HG02588 (cell line): ENCODE measurements at regions not wholly inside any gene's neighbourhood (a gene's known extent, or its start where the extent isn't known, plus 50 kb on each side); places are given as distances from the start of the nearest gene placed in this dataset.
"Not testable (repeated sequence)": the region's sequence is repeated elsewhere in the genome, so short reads cannot be mapped to it uniquely, and the experiment has no call there.

Experiments
- ATAC-seq: cut with Tn5 transposase; IDR thresholded peaks from one replicate; pipeline ENCODE4 v1.9.1; 2021; ENCODE audit warnings: mild to moderate bottlenecking, moderate library complexity; ENCODE audit not compliant: unreplicated experiment

GRCh38 chr7:156022483-156023459, 210.5 kb upstream of the SHH start:
- no peak for ATAC-seq

DNA sequence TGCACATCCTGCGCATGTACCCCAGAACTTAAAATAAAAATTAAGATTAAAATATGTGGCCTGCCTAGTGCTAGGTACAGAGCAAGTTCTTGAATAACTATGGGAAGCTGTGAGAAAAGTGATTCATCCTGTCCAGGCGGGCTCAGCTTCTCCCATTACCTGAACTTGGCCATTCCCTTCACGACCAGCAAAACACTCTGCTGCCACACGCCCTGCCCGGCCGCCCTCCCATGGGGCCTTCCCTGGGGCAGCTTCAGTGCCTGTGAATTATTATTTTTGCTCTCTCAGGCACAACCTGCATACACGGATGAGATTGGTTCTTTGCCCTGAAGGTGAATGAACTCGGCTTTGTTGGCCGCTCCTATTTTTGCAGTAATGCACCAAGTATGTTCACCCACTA, 209.2 kb upstream of the SHH start:
- ATAC-seq, result no peak

- no peak for ATAC-seq
Observed at GRCh38 chr7:156020566-156020965, 208.3 kb upstream of the SHH start.

DNA sequence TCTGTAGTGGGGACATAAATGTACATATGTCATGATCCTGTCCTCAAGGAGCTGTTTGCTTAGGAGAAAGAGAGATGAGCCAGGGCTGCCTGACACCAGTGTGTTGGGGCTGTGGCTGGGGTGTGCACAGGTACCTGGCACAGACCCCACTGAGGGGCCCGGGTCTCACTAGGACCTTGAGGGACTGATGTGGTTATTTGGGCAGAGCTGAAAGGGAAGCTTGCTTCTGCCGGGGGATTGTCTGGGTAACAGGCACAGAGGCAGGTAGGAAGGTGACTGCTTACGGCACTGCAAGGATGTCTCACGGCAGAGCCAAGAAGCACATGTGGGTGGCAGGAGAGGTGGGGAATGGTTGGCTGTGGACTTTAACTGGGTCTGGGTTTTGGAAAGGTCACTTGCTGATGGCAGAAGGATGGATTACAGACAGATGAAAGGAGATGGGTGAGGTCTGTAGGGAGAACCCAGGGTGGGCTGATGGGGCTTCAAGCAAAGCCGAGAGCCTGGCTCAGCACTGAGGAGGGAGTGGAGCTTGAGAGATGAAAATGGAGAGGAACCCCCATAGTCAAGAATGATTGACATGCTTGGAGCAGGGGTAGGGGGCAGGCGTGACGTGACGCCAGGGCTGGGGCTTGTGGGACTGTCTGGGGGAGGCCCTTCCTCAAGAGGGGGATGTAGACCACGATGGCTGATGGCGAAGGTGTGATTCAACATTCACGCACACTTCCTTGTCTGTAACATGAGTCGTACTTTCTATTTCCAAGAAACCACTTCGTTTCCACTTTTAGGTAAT, 207.7 kb upstream of the SHH start:
- ATAC-seq, result no peak

- ATAC-seq, result no peak
Observed at GRCh38 chr7:156019308-156019707, 207.0 kb upstream of the SHH start.

GRCh38 chr7:156017916-156018700, 205.8 kb upstream of the SHH start:
- no peak for ATAC-seq

GRCh38 chr7:156017431-156017830, 205.2 kb upstream of the SHH start:
- no peak for ATAC-seq

DNA sequence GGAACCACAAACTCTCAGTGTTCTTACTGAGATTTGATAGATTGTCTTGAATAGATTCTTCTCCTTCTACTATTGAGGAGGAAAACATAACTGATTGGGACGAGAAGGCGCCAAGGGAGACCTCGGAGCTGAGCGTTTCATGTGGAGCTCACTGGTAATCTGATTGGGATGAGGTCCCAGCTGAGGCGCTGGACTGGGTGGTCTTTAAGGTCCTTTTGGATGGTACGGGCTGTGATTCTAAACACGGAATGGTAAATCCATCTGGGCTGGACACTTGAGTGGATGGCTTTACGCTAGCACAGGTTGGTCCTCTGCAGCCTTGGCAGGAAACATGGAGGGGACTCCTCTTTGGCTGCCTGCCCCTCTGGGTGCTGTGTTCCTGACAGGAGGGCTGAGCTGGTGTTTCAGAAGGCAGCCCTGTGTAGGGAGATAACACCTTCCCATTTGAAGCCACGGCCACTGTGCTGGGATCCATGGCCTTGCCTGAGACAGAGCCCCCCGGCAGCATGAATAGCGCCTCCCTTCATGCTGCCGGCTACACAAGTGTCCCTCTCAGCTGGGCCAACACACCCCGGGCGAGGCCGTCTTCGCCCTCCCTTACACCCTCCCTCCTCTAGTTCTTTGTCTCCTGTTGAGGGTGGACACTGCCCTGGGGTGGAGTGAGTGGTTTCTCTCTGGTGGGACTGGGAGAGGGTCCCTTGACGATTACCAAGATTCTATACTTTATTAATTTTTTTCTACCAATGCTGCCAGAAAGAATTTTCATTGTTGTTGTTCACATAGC, 203.2 kb upstream of the SHH start:
- ATAC-seq, result no peak

DNA sequence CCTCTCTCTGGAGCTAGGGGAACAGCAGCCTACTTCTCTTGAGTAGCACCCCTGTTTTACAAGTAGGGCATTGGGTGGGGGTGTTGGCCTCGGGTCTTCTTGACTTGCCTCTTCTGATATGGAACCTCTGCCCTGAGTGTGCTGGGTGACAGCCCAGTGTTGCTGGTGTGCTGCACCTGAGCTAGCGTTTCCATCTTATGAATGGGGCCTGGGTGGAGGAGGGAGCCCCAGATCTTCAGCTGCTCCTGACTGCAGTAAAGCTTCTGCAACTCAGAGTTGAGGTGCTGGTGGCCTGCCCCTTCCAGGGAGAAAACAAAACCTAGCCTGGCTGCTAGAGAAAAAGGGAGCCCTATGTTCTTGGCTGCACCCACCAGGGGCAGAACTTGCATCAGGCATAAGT, 202.5 kb upstream of the SHH start:
- ATAC-seq, result no peak

DNA sequence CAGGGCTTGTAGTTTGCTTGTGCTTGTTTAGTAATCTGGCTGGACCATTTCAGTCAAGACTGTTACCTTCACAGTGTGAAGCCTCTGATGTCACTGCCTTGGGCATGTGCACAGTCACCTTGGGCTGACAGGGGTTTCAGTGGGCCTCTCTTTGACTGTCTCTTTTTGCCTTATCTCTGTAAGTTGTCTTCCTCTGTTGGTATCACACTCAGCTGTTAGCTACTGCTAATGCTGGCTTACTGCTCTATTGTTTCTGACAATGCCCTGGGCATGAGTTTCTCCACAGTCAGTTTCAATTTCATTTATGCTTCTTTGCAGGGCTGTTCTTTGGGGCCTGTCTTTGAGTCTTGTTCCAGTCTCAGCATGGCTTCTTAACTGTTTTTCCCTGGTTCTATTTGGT, 201.9 kb upstream of the SHH start:
- ATAC-seq, result no peak

GRCh38 chr7:156012412-156012811, 200.1 kb upstream of the SHH start:
- no peak for ATAC-seq

GRCh38 chr7:156009569-156009968, 197.3 kb upstream of the SHH start:
- no peak for ATAC-seq

DNA sequence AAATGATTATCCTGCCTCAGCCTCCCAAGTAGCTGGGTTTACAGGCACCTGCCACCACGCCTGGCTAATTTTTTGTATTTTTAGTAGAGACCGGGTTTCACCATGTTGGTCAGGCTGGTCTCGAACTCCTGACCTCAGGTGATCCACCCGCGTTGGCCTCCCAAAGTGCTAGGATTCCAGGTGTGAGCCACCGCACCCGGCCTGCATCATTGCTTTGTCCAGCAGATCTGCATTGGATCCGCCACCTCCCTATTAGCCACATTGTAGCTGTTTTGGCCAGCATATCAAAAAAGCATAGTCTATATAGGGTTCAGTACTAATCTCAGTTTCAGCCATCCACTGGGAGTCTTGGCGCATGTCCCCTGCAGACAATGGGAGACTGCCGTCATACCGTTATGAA, 194.6 kb upstream of the SHH start:
- ATAC-seq, result not testable (repeated sequence)

DNA sequence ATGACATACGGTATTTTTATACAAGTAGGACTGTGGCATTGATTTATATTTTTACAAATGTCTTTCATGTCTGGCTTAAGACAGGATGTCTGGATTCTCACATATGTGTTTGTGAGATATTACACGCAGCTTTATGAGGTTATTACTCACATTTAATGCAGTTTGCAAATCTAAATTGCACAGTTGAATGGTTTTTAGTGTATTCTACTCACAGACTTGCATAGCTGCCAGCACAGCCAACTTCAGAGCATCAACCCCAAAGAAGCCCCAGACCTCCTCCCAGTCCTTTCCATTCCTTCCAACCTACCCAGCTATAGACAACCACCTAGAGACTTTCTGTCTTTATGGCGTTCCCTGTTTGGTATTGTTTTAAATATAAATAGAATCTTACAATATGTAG, 193.8 kb upstream of the SHH start:
- no peak for ATAC-seq

GRCh38 chr7:156005202-156005691, 193.0 kb upstream of the SHH start:
- no peak for ATAC-seq

GRCh38 chr7:156004265-156005201, 192.3 kb upstream of the SHH start:
- no peak for ATAC-seq

DNA sequence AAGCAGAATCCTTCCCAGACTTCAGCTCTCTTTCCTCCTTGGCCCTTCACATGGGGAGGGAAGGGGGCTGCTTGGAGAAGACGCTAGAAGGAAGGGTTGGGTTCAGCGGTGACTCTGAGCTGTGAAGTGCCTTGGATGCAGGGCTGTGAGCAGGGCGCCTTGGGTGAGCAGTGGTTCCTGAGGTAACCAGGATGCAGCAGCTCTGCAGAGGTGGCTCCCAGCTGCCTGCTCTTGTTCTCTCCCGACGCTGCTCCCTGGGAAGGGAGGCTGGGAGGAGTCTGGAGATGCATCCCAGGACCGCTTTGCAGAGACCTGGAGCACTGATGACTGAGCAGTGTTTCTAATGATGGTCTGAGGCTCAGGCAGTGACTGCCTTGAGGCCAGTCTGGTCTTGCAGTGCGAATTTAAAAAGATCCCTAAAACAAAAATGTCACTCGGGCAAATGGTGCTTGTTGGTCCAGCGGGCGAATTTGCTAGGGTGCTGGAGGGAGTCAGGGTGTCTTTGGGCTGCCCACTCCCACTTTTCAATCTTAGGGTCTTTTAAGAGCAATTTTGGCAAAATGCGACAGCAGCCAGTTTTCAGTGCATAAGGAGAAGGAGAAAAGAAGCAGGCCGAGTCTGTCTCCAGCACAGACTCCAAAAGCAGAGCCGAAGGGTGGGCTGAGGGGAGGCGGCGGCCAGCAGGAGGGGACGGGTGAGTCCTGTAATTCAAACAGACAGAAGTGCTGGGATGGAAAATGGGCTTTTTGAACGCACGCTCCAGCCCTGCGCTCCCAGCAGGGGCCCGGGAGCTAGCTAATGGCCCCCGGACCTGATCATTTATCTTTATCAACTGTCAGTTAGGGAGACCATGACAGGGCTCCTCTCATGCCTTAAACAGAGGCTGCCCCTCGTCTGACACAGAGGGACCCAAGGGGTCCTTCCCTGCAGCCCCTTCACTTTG, 191.2 kb upstream of the SHH start:
- ATAC-seq, result no peak
